Stimulated activated CD4-positive, alpha-beta T cell treated with anti-CD3 and anti-CD28 coated beads, Interleukin-12 subunit alpha, Interleukin-12 subunit beta, amount 100 ng/mL, for 24 hours (primary cell): ENCODE measurements at regions not wholly inside any gene's neighbourhood (a gene's known extent, or its start where the extent isn't known, plus 50 kb on each side); places are given as distances from the start of the nearest gene placed in this dataset.

Experiments
- DNase-seq, 2 experiments: peaks; one replicate each; pipeline ENCODE4 v3.0.0-alpha.2; 2020; ENCODE audit warnings: low read depth in 2 of 2

DNA sequence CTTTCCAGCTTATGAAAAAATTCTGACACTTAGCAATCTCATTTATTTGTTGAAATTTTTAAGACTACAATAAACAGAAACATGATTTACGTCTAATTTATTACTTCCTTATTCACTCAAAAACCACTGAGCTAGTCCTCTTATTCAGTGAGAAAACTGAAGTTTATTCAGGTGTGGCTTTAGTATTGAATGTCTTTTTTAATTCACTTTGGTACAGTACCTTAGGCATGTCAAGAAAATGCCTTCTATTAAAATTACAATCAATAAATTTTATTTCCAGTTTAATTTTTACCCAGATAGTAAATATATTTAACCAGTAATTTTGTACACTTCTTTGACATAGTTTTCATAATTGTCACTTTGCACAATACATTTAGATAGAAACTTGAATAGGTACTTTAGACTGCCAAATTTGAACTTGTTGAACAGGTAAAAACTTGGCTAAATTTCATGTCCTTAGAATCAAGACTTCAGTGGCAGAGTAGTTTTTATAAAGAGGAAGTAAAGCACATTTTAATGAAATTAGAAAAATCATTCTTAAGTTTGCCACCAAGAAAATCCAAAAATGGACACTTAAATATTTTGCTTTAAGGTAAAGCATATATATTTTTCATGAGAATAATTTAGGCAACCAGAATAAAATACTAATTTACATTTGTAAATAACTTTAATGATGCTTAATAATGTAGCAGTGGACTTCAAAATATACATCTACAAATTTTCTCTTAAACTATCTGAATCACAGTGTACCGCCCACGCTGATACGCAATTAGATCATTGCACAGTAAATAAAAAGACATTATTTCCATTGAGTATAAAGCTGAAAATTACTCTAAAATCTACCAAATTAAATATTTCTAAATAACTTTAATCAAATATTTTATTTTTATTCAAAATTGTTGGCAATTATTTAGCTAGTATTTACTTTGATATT is 159.1 kb downstream of the RASSF9 start:
- DNase-seq: no peak

DNA sequence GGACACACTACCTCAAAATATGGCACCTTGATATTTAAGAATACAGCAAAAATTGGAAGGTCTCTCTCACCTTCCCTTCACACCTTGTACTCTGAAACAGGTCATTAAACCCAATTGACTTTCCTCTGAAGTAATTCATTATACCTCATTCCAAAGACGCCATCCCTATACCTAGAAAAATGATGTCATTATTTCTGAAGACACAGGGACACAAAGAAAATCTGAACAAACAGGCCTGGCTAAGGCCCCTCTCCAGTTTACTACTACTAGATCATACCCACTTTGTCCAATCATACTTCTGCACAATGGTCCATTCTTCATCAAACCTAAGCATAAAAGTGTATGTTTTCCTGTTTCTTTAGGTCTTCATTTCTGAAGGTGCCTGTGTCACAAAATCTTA is 156.9 kb downstream of the RASSF9 start:
- DNase-seq: no peak

DNA sequence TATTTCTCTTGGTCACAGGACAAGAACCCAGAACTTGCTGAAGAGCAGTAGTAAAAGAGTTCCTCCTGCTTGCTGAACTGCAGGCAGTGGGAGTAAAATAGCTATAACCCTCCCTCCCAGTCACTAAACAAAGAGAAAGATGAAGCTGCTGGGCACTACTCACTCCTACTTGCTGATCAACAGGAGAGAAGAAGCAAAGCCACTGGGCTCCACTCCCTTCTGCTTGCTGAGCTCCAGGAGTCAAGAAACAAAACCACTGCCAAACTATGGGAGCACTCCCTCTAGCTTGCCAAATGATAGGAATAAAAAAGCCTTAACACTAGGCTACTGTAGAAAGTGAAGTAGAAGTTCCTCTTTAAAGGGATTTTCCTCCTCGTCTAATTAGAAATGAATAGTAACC is 155.3 kb downstream of the RASSF9 start:
- no peak for DNase-seq

DNA sequence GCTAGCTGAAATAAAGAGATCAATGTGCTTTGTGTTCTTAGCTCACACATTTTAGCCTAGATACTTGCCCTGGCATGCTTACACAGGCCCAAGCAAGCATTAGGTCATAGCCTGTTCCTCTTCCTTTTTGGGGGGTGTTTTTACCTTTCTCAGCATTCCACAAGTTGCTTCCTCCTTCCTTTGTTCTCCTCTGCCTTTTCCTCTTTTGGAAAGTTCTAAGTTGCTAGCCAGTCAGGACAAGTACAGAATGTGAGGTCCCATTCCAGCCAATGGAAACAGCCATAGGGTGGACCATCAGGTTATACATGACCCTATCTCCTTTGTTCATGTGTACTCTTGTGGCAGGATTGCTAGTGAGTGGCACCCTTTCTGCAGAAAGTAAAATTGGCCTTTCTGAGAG is 154.9 kb downstream of the RASSF9 start:
- DNase-seq: no peak

DNA sequence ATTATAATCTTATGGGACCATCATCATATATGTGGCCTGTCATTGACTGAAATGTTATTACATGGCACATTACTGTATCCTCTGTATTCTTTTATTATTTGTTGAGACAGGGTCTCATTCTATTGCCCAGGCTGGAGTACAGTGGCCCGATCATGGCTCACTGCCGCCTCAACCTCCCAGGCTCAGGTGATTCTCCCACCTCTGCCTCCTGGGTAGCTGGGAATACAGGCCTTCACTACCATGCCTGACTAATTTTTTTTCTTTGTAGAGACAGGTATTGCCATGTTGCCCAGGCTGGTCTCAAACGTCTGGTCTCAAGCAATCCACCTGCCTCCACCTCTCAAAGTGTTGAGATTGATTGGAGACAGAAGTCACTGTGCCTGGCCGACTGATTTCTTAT is 153.2 kb downstream of the RASSF9 start:
- no peak for DNase-seq

DNA sequence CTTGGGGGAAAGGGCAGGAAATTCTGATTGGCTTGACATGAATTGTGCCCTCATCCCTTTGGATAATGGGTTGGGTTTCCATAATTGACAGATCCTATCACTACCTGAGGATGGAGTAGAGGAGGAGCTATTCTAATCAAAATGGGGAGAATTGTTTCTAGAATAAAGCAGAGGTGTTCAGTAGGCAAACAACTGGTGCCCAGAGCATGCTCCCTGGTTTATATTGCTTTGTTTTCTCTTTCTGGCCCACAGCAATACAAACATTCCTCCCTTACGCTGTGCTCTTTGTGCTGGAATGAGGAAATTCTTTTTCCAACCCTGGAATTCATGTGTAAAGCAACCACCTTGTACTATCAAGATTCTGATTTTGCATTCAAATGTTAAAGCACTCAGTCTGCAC is 147.4 kb downstream of the RASSF9 start:
- no peak for DNase-seq

DNA sequence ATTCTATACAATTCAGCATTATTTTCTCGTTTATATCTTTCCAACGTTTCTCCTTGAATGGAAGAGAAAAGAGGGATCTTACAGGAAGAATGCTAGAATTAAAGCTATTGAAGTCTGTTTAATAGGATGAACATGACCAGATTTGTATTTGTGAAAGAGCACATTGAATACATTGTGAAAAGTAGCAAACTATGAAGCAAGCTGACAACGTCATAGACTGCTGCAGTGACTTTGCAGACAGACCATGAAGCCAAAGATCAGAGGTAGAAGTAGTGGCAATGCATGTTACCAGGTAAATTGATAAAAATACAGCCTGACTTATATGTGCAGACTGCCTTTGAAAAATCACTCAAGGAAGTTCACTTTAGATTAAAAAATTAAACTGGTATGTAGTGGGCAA is 146.1 kb downstream of the RASSF9 start:
- no peak for DNase-seq

DNA sequence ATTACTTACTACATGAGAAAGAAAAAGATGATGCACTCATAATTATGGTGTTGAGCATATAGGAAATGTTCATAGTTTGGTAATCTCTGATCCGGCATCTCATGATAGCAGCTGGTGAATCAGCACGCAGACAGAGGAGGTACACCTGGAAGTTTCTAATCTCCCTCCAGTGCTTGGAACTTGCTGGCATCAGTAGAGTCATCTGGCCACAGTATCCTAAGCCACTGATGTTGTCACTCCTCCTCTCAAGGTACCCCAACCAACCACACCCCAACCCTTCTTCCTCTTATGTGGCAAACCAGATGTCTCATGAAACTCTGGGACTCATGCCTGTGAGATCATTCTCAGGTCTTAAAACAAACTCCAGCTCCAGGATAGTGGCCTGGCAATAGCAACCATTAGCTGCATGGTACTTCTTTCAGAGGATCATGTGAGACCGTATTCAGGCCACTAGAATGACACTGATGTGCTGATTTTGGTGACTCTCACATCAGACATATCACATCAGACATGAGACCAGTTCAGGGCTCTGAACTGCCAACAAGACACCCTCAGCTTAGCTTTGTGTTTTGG is 143.0 kb downstream of the RASSF9 start:
- no peak for DNase-seq

DNA sequence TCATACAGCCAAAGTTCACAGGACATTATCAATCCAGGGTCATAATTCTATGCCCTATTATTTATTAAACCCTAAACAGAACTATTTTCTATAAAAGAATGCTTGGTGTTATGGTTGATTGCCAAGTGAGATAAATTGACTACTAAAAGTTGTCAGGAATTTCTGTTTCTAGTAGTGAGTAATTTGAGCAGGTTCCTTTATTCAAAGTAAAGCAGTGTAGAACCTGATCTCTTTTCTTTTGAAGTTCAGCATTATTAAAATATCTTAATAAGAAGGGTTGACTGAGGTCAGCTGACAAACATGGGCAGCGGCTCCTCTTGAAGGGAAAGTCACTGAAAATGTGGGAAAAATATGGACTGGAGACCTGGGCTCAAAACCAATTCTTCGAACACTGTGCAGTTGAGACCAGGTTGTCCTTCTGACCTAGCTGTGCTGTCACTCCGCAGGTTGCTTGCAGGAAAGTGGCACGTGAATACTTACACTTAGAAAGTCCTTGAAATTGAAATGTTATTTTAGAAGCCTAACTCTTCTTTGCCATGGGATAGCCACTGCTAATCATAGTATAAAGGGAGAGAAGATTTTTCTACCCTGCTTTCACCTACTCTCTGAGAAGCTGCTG is 141.0 kb downstream of the RASSF9 start:
- no peak for DNase-seq

DNA sequence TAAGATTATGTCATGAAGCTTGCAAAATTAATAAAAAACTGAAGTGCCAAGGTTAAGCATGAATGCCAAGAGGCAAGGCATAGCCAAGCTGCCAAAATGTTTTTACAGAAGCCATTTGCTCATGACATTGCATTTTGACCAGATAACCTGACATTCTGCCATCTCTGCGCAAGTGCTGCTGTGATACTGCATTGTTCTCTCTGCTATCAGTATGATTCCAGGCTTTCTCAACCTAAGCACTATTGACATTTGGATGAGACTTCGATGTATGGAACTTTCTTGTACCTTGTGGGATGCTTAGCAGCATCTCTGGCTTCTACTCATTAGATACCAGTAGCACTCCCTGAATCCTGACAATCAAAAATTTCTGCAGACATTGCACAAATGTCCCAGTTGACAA is 139.2 kb downstream of the RASSF9 start:
- DNase-seq: no peak

DNA sequence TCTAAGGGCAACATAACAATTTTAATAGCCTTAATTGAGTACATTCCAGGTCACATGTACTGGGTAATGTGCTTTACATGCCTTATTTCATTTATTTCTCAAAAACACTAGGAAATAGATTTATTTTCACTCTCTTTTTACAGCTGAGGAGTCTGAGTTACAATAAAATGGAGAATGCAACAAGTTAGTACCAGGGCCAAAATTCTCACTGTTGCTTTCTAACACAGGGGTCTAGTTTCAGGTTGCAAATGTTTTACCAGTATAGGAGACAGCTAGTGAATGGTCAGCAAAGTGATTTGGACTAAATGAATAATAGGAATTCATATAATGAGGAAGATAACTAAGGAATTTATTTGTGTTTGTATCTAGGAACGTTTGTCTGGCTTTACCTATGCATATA is 137.3 kb downstream of the RASSF9 start:
- DNase-seq: no peak

DNA sequence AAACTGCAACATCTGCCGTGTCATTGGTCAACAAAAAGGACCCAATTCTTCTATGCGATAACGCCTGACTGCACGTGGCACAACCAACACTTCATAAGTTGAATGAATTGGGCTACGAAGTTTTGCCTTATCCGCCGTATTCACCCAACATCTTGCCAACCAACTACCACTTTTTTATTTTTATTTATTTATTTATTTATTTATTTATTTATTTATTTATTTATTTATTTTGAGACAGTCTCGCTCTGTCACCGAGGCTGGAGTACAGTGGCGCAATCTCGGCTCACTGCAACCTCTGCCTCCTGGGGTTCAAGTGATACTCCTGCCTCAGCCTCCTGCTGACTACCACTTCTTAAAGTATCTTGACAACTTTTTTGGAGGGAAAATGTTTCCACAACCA is 127.4 kb downstream of the RASSF9 start:
- no peak for DNase-seq

DNA sequence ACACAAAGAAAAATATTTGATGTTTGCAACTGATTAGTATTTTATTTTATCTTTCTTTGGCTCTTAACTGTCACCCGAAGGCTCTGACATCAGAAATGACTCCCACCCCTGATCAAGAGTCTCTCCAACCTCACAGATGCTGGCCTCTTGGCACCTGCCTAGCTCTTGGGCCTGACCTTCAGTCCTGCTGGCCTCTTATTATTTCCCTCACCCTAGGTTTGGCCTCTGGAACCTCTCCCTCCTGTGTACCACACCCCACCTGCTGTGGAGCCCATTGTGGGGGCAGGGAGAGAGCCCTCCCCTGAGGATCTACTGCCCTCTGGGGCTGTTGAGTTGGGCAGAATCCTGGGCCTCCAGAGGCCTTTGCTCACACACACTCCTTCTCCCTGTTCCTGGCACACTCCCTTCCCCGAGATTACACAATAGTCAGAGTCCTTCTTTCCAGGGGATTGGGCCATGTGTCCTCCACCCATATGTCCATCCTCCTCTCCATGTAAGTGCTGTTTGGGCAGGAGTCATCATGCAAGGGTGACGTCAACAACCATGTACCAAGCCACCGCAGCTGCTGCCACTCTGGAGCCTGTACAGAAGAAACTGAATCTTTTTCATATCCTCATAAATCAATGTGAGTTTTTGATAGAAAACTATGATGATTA is 124.3 kb downstream of the RASSF9 start:
- DNase-seq: no peak

DNA sequence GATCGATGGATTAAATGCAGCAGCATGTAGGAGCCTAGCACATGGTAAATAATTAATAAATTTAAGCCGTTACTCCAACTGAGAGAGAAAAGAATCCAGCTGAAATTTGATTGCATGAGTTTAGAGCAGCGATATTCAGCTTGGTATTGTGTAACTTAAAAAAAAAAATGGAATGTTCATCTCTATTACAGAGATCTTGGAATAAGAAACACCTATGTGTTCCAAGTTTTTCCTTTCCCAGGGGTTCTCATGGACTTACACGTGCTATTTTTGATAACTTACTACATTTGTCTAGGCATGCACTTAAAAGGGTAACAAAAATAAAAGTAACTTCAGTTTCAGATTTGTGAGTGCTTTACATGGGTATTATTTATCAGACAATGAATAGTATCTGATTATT is 122.8 kb downstream of the RASSF9 start:
- DNase-seq: no peak

DNA sequence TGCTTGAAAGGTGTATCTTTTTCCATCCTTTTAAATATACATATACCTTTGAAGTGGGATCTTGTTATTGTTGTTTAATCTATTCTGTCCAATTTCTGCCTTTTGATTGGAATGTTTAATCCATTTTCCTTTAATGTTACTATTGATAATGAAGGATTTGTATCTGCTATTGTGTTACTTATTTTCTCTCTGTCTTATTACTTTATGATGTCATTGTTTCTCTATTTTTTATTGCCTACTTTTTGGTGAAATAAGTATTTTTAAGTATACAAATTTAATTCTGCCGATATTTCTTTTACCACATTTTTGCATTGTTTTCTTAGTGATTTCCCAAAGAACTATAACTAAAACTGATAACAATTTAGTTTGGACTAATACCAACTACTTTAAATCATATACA is 121.8 kb downstream of the RASSF9 start:
- DNase-seq: no peak

DNA sequence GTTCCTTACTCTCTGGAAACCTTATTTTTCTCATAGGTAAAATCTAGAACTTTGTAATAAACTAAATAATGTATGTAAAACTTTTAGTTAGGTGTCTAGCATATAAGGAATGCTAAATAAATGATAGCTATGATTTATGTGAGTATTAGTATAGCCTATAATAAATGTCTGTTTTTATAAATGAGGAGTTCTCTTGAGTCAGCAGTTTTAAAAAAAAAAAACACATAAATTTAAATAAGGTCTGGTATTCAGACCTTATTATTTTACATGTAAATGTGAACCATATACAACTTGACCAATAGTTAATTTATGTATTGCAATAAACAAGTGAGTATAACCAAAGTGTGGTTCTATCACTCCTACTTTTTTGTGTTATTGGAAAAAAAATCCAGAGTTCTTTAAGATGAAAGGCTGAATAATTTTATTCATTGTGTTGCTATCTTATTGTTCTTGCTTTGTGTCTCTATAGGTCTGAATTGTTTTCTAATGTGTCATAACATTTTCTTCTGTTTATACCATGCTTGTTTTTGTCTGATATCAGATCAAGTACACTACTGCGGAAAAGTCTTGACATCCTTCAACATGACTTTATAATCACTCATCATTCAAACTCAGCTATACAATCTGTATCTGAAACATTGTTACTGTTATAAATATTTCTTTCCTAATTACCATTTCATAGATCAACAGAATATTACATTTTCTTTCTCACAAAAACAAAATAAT is 115.7 kb downstream of the RASSF9 start:
- DNase-seq: no peak

DNA sequence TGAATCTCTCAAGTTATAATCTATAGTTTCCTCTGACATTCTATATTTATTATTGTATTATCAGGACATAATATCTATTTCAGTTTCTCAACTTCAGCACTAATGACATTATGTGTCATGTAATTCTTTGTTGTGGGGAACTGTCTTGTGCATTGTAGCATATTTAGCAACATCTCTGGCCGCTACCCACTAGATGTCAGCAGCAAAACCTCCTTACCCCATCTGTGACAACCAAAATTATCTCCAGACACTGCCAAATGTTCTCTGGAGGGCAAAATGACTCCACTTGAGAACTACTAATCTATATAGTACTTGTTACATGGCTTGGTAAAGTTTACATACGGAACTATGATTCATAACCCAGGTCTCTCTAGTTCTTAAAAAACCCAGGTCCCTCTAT is 110.2 kb downstream of the RASSF9 start:
- no peak for DNase-seq

DNA sequence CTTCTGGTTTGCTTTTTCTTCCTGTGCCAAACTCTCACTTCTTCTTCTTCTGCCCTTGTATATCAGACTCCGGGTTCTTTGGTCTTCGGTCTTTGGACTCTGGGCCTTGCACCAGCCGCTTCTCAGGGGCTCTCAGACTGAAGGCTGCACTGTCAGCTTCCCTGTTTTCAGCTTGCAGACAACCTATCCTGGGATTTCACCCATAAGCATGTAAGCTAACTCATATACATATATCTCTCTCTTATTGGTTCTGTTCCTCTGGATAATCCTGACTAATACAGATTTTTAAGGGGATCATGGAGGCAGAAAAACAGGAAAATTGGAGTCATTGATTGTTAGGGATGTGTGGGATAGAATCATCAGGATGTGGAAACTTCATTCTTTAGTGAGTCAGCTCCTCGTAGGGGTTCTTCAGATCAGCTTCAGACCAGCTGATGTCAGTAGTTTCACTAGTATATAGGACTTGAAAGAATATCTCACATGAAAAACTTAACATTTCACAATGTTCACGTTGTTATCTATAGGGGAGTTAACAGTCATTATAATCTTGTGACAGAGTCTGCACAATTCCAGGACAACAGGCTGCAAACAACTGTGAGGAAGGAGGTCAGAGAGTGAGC is 102.9 kb downstream of the RASSF9 start:
- DNase-seq: no peak

DNA sequence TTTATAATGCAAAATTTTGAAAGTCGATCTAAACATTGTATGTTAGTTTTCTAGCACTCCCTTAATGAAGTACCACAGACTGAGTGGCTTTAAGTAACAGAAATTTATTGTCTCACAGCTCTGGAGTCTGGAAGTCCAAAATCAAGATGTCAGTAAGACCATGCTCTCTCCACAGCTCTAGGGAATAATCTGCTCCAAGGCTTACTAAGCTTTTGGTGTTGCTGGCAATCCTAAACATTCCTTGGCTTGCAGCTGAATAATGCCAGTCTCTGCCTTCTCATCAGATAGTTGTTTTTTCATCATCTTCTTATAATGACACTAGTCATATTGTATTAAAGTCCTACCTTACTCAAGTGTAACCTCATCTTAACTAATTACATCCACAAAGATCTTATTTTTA is 102.2 kb downstream of the RASSF9 start:
- DNase-seq: no peak

DNA sequence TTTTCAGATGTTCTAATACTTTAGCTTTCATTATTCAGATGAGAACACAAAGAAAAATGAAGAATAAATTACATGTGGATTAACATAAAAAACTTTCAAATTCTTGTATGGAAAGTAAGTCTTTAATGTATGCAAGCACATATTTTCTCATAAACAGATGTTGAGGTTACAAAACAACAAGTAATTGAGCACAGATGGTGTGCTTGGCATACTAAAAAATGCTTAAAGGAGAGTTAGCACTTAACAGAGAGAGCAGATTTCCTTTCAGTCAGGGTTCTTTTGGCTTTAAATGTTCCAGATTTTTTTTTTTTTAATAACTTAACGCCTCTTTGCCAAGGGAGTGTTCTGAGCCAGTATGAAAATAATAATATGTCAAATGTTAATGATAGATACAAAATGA is 96.0 kb downstream of the RASSF9 start:
- no peak for DNase-seq

DNA sequence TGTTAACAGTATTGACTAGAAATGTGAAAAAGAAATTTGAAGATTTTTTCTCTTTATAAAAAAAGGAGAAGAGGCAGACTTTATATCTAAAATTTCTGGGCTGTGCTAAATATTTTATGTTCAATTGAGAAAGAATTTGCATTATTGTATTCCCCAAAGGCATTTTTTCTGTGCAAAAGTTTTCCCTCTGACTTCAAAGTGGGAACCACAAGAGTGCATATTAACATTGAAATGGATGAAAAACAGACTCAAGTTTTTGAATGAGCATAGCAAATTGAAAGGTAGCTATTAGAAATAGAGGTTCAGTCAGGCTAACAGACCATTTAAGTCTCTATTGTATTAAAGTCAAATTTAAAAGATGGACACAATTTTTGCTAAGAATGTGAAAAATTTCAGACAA is 95.2 kb downstream of the RASSF9 start:
- no peak for DNase-seq
